ENCODE measurements at regions not wholly inside any gene's neighbourhood (a gene's known extent, or its start where the extent isn't known, plus 50 kb on each side); places are given as distances from the start of the nearest gene placed in this dataset.

DNA sequence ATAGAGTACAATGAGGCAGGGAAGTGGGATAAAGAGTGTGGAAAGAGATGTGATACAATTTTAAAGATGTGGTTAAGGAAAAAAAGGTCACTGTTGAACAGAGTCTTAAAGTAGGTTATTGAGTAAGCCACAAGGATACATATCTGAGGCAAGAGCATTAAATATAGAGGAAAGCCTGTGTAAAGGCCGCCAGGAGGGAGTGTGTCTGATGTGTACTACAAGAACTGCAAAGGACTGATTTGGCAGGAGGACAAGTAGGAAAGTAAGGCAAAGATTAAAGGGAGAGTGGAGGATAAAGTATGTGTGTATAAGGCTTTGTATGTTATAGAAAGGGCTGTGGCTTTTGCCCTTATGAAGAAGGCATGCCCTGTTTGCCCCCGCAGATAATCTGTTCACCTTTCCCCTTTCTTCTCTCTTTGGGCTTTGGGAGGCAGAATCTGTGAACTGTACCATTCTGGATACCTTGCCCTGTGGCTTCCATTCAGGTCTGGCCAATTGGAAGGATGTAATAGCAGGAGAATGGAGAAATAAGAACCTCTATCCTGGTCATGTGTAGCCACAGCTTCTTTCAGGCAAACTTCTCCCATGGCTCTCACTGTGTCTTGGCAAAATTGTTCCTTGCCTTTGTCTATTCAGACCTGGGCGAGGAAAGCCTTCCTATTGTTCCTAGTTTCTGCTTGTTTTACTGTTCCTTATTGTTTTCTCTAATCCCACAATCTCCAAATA lies 68.9 kb upstream of the FAM47B start:
- 76% methylated on average over 2 of the region's 3 CpGs for WGBS (ENCODE audit: insufficient coverage)
- CTCF ChIA-PET, result no interaction called here

DNA sequence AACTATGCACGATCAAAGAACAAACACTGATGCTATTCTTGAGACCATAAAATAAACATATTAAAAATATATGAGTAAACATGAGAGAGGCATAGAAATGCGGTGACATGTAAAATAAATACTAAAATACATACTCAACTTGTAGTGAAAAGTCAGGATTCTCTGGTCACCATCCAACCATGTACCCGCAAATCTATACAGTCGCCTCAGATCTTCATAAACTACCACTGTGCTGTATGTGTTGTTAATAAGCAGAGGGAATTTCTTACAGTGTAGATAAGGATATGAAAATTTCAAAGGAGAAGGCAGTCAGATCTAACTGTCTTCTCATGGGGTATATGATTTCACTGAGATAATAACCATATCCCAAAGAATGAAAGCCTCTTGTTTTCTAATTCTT lies 67.8 kb upstream of the FAM47B start:
- H3K27ac ChIP-seq (ENCODE audit: insufficient read depth in 1 of 2, low read depth in 1 of 2, low read length in 2 of 2, poor library complexity in 1 of 2, severe bottlenecking in 2 of 2), result no peak overlapping the region
- no peak for DNase-seq

More for the DNA sequence above, 68.9 kb upstream of the FAM47B start:
- no peaks in the 10 kb centered on the region for H3K36me3 ChIP-seq (ENCODE audit: control insufficient read depth in 4 of 4, insufficient read depth in 4 of 4, low read length in 3 of 4)
- no peaks in the 10 kb centered on the region for H3K4me1 ChIP-seq (ENCODE audit: control extremely low read depth in 1 of 4, control insufficient read depth in 4 of 4, insufficient read depth in 4 of 4, low read length in 3 of 4)
- DNase-seq, result no peak
- H3K27ac ChIP-seq (ENCODE audit: insufficient read depth in 1 of 2, low read depth in 1 of 2, low read length in 2 of 2, poor library complexity in 1 of 2, severe bottlenecking in 2 of 2), result no peak overlapping the region
- no peaks in the 10 kb centered on the region for H3K9me3 ChIP-seq (ENCODE audit: control extremely low read depth in 1 of 5, control insufficient read depth in 4 of 5, insufficient read depth in 2 of 5, low read depth in 1 of 5, low read length in 4 of 5)
- H3K4me3 ChIP-seq (ENCODE audit: control insufficient read depth in 1 of 7, extremely low read depth in 1 of 7, insufficient read depth in 4 of 7, low read depth in 2 of 7, low read length in 6 of 7), result no peak overlapping the region
- POLR2A ChIA-PET, result no interaction called here
- H3K27me3 ChIP-seq (replicated peaks in 2 of 5; ENCODE audit: control insufficient read depth in 4 of 5, insufficient read depth in 5 of 5, low read length in 4 of 5), result no peaks in the 10 kb centered on the region

DNA sequence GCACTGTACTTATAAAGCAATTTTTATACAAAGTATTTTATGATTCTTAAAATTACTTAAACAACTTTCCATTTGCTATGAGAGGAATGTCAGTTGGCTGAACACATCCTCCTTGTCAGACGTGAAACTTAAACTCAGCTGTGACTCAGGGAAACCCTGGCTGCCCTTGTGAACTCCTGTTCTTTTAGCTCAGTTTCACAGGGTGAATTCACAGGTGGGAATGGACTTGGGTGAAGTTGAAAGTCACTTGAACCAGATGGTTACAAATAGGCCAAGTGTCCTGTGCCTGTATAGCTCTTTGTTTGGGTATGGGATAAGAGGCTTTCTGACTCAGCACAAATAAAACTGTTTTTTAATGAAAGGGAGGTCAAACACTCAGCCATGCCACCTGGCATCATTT lies 67.4 kb upstream of the FAM47B start:
- H3K4me3 ChIP-seq (ENCODE audit: control insufficient read depth in 1 of 7, extremely low read depth in 1 of 7, insufficient read depth in 4 of 7, low read depth in 2 of 7, low read length in 6 of 7), result no peak overlapping the region
- H3K27ac ChIP-seq (ENCODE audit: insufficient read depth in 1 of 2, low read depth in 1 of 2, low read length in 2 of 2, poor library complexity in 1 of 2, severe bottlenecking in 2 of 2), result no peak overlapping the region
- H3K36me3 ChIP-seq (ENCODE audit: control insufficient read depth in 4 of 4, insufficient read depth in 4 of 4, low read length in 3 of 4), result no peaks in the 10 kb centered on the region
- H3K27me3 ChIP-seq (replicated peaks in 2 of 5; ENCODE audit: control insufficient read depth in 4 of 5, insufficient read depth in 5 of 5, low read length in 4 of 5), result no peaks in the 10 kb centered on the region
- ChIA-PET CTCF (no interaction called here), POLR2A (no interaction called here)
- no peak for DNase-seq
- no peaks in the 10 kb centered on the region for H3K4me1 ChIP-seq (ENCODE audit: control extremely low read depth in 1 of 4, control insufficient read depth in 4 of 4, insufficient read depth in 4 of 4, low read length in 3 of 4)
- WGBS (ENCODE audit: insufficient coverage), result no CpG with 5 or more reads among the region's 1 CpG
- H3K9me3 ChIP-seq (ENCODE audit: control extremely low read depth in 1 of 5, control insufficient read depth in 4 of 5, insufficient read depth in 2 of 5, low read depth in 1 of 5, low read length in 4 of 5), result no peaks in the 10 kb centered on the region

More for the DNA sequence above, 67.8 kb upstream of the FAM47B start:
- no peaks in the 10 kb centered on the region for H3K36me3 ChIP-seq (ENCODE audit: control insufficient read depth in 4 of 4, insufficient read depth in 4 of 4, low read length in 3 of 4)
- H3K27me3 ChIP-seq (replicated peaks in 2 of 5; ENCODE audit: control insufficient read depth in 4 of 5, insufficient read depth in 5 of 5, low read length in 4 of 5), result no peaks in the 10 kb centered on the region
- no peak overlapping the region for H3K4me3 ChIP-seq (ENCODE audit: control insufficient read depth in 1 of 7, extremely low read depth in 1 of 7, insufficient read depth in 4 of 7, low read depth in 2 of 7, low read length in 6 of 7)
- no CpG with 5 or more reads among the region's 4 CpGs for WGBS (ENCODE audit: insufficient coverage)
- H3K9me3 ChIP-seq (ENCODE audit: control extremely low read depth in 1 of 5, control insufficient read depth in 4 of 5, insufficient read depth in 2 of 5, low read depth in 1 of 5, low read length in 4 of 5), result no peaks in the 10 kb centered on the region
- ChIA-PET CTCF (no interaction called here), POLR2A (no interaction called here)
- H3K4me1 ChIP-seq (ENCODE audit: control extremely low read depth in 1 of 4, control insufficient read depth in 4 of 4, insufficient read depth in 4 of 4, low read length in 3 of 4), result no peaks in the 10 kb centered on the region

DNA sequence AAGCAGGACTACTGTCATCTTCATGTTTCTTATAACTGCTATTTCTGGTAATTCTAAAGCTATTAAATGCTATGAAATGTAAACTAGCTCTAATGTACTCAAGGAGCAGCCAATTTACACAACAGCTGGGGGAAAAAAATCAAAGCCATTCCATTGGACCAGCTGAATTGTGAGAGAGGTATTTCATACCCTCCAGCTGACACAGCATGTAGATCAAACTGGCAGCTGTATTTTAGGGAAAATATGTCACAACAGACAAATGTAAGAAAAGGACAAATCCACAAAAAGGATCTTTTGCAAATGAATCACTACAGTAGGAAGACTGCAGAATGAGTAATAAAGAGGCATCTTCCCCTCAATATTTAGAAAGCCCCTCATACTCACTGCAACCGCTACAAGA lies 65.2 kb upstream of the FAM47B start:
- Histone ChIP-seq H3K27me3 (replicated peaks in 2 of 5; ENCODE audit: control insufficient read depth in 4 of 5, insufficient read depth in 5 of 5, low read length in 4 of 5) (no peaks in the 10 kb centered on the region), H3K4me1 (ENCODE audit: control extremely low read depth in 1 of 4, control insufficient read depth in 4 of 4, insufficient read depth in 4 of 4, low read length in 3 of 4) (no peaks in the 10 kb centered on the region), H3K4me3 (ENCODE audit: control insufficient read depth in 1 of 7, extremely low read depth in 1 of 7, insufficient read depth in 4 of 7, low read depth in 2 of 7, low read length in 6 of 7) (no peak overlapping the region), H3K27ac (ENCODE audit: insufficient read depth in 1 of 2, low read depth in 1 of 2, low read length in 2 of 2, poor library complexity in 1 of 2, severe bottlenecking in 2 of 2) (no peak overlapping the region), H3K36me3 (ENCODE audit: control insufficient read depth in 4 of 4, insufficient read depth in 4 of 4, low read length in 3 of 4) (no peaks in the 10 kb centered on the region), H3K9me3 (ENCODE audit: control extremely low read depth in 1 of 5, control insufficient read depth in 4 of 5, insufficient read depth in 2 of 5, low read depth in 1 of 5, low read length in 4 of 5) (no peaks in the 10 kb centered on the region)
- no CpG with 5 or more reads among the region's 1 CpG for WGBS (ENCODE audit: insufficient coverage)
- no peak for DNase-seq
- ChIA-PET CTCF (no interaction called here), POLR2A (no interaction called here)

DNA sequence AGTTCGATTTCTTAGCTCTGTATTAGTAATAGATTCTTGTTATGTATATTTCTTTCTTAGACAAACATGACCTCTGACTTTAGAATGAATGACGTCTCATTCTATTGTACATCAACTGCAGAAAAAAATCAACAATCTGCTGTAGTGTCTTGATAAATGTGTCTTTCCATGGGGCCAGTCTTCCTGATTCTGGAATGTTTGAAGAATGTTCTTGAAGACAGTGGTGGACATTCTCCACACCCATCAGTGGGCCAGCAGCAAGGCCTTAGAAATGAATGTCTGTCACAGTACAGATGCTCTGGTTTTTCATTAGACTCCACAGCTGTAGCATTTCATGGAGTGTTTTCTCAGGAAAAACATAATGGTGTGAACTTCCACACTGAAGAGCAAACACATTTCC lies 63.2 kb upstream of the FAM47B start:
- H3K36me3 ChIP-seq (ENCODE audit: control insufficient read depth in 4 of 4, insufficient read depth in 4 of 4, low read length in 3 of 4), result no peaks in the 10 kb centered on the region
- no peak overlapping the region for H3K27ac ChIP-seq (ENCODE audit: insufficient read depth in 1 of 2, low read depth in 1 of 2, low read length in 2 of 2, poor library complexity in 1 of 2, severe bottlenecking in 2 of 2)
- WGBS (ENCODE audit: insufficient coverage), result no CpG with 5 or more reads among the region's 2 CpGs
- no peaks in the 10 kb centered on the region for H3K9me3 ChIP-seq (ENCODE audit: control extremely low read depth in 1 of 5, control insufficient read depth in 4 of 5, insufficient read depth in 2 of 5, low read depth in 1 of 5, low read length in 4 of 5)
- ChIA-PET CTCF (no interaction called here), POLR2A (no interaction called here)
- no peak for DNase-seq
- H3K27me3 ChIP-seq (replicated peaks in 2 of 5; ENCODE audit: control insufficient read depth in 4 of 5, insufficient read depth in 5 of 5, low read length in 4 of 5), result peaks cover 0 to 2% (median 0%) of the 10 kb centered on the region in 5 experiments
- H3K4me1 ChIP-seq (ENCODE audit: control extremely low read depth in 1 of 4, control insufficient read depth in 4 of 4, insufficient read depth in 4 of 4, low read length in 3 of 4), result no peaks in the 10 kb centered on the region
- H3K4me3 ChIP-seq (ENCODE audit: control insufficient read depth in 1 of 7, extremely low read depth in 1 of 7, insufficient read depth in 4 of 7, low read depth in 2 of 7, low read length in 6 of 7), result no peak overlapping the region

DNA sequence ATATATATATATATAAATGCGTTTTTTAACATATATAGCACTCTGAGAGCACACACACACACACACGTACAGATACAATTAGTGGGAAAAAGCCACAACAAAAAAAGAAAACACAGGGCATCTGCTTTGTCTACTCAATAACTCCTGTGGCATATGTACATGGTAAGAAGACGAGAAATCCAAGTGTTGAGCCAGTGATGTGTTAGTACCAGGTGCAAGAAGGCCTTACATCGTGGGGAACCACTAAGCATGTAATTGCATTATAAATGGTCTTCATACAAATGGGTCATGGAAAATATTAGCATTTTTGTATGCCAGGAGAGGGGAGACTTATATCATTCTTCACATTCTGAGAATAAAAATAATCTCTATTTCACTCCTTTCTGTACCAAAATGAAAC lies 62.7 kb upstream of the FAM47B start:
- no peak overlapping the region for H3K4me3 ChIP-seq (ENCODE audit: control insufficient read depth in 1 of 7, extremely low read depth in 1 of 7, insufficient read depth in 4 of 7, low read depth in 2 of 7, low read length in 6 of 7)
- no peaks in the 10 kb centered on the region for H3K36me3 ChIP-seq (ENCODE audit: control insufficient read depth in 4 of 4, insufficient read depth in 4 of 4, low read length in 3 of 4)
- H3K27me3 ChIP-seq (replicated peaks in 2 of 5; ENCODE audit: control insufficient read depth in 4 of 5, insufficient read depth in 5 of 5, low read length in 4 of 5), result peaks cover 0 to 2% (median 0%) of the 10 kb centered on the region in 5 experiments
- CTCF ChIA-PET, result no interaction called here
- no peaks in the 10 kb centered on the region for H3K4me1 ChIP-seq (ENCODE audit: control extremely low read depth in 1 of 4, control insufficient read depth in 4 of 4, insufficient read depth in 4 of 4, low read length in 3 of 4)
- POLR2A ChIA-PET, result no interaction called here
- 100% methylated on average over 2 of the region's 4 CpGs for WGBS (ENCODE audit: insufficient coverage)
- H3K27ac ChIP-seq (ENCODE audit: insufficient read depth in 1 of 2, low read depth in 1 of 2, low read length in 2 of 2, poor library complexity in 1 of 2, severe bottlenecking in 2 of 2), result no peak overlapping the region
- DNase-seq, result no peak
- H3K9me3 ChIP-seq (ENCODE audit: control extremely low read depth in 1 of 5, control insufficient read depth in 4 of 5, insufficient read depth in 2 of 5, low read depth in 1 of 5, low read length in 4 of 5), result no peaks in the 10 kb centered on the region

DNA sequence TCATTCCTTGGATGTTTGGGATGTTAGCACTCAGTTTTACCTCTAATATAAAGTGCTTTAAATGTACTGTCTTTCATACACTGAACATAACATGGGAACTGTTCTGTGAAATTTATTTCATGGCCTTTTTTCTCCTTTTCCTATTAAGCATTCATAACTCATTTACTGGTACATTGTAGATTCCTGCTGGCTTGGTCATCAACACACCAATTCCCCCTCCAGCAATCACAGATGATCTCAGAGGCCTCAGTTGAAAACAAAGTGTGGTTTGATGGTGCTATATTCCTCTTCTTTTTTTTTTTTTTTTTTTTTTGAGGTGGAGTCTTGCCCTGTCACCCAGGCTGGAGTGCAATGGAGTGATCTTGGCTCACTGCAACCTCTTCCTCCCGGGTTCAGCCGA lies 61.9 kb upstream of the FAM47B start:
- Histone ChIP-seq H3K36me3 (ENCODE audit: control insufficient read depth in 4 of 4, insufficient read depth in 4 of 4, low read length in 3 of 4) (no peaks in the 10 kb centered on the region), H3K4me1 (ENCODE audit: control extremely low read depth in 1 of 4, control insufficient read depth in 4 of 4, insufficient read depth in 4 of 4, low read length in 3 of 4) (no peaks in the 10 kb centered on the region), H3K27me3 (replicated peaks in 2 of 5; ENCODE audit: control insufficient read depth in 4 of 5, insufficient read depth in 5 of 5, low read length in 4 of 5) (peaks cover 0 to 2% (median 0%) of the 10 kb centered on the region in 5 experiments), H3K4me3 (ENCODE audit: control insufficient read depth in 1 of 7, extremely low read depth in 1 of 7, insufficient read depth in 4 of 7, low read depth in 2 of 7, low read length in 6 of 7) (no peak overlapping the region), H3K9me3 (ENCODE audit: control extremely low read depth in 1 of 5, control insufficient read depth in 4 of 5, insufficient read depth in 2 of 5, low read depth in 1 of 5, low read length in 4 of 5) (no peaks in the 10 kb centered on the region), H3K27ac (ENCODE audit: insufficient read depth in 1 of 2, low read depth in 1 of 2, low read length in 2 of 2, poor library complexity in 1 of 2, severe bottlenecking in 2 of 2) (no peak overlapping the region)
- WGBS (ENCODE audit: insufficient coverage), result 100% methylated on average over 1 of the region's 2 CpGs
- no peak for DNase-seq
- CTCF ChIA-PET, result no interaction called here
- POLR2A ChIA-PET, result no interaction called here

All from common myeloid progenitor, CD34-positive (primary cell).